ENCODE measurements at regions not wholly inside any gene's neighbourhood (a gene's known extent, or its start where the extent isn't known, plus 50 kb on each side); places are given as distances from the start of the nearest gene placed in this dataset.

- TF ChIP-seq, protein P1, sequence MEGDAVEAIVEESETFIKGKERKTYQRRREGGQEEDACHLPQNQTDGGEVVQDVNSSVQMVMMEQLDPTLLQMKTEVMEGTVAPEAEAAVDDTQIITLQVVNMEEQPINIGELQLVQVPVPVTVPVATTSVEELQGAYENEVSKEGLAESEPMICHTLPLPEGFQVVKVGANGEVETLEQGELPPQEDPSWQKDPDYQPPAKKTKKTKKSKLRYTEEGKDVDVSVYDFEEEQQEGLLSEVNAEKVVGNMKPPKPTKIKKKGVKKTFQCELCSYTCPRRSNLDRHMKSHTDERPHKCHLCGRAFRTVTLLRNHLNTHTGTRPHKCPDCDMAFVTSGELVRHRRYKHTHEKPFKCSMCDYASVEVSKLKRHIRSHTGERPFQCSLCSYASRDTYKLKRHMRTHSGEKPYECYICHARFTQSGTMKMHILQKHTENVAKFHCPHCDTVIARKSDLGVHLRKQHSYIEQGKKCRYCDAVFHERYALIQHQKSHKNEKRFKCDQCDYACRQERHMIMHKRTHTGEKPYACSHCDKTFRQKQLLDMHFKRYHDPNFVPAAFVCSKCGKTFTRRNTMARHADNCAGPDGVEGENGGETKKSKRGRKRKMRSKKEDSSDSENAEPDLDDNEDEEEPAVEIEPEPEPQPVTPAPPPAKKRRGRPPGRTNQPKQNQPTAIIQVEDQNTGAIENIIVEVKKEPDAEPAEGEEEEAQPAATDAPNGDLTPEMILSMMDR (IDR thresholded peaks at IDR 0.05), result no peak
- no peak for TF ChIP-seq POLR2A (IDR thresholded peaks at IDR 0.05)
- no peak for TF ChIP-seq EP300 (IDR thresholded peaks at IDR 0.05)
Observed at GRCh38 chrX:39507617-39508299, 590.0 kb downstream of the BCOR start.
